ENCODE measurements at regions not wholly inside any gene's neighbourhood (a gene's known extent, or its start where the extent isn't known, plus 50 kb on each side); places are given as distances from the start of the nearest gene placed in this dataset.

- no peak overlapping the region for H3K4me3 ChIP-seq
- H3K9me3 ChIP-seq = no peaks in the 10 kb centered on the region
- intact Hi-C loops (cut with DNase I; ENCODE audit: low total_unique reads) = no loop called here
- no peaks in the 10 kb centered on the region for H3K27me3 ChIP-seq
- no peaks in the 10 kb centered on the region for H3K4me1 ChIP-seq
- WGBS, 5 donors = 78 to 87% (median 81%) methylated on average over 6 of the region's 6 CpGs
- H3K36me3 ChIP-seq = no peaks in the 10 kb centered on the region
- no peak for DNase-seq
- no peak overlapping the region for H3K27ac ChIP-seq
- TF ChIP-seq POLR2AphosphoS5 (IDR thresholded peaks at IDR 0.05) (no peak), POLR2A (IDR thresholded peaks at IDR 0.05) (no peak), CTCF (IDR thresholded peaks at IDR 0.05) (no peak), EP300 (IDR thresholded peaks at IDR 0.05) (no peak)
Observed at GRCh38 chr4:104743215-104743653, 248.5 kb upstream of the CXXC4 start.

GRCh38 chr4:104747635-104748034 is 252.9 kb upstream of the CXXC4 start:
- TF ChIP-seq POLR2A (IDR thresholded peaks at IDR 0.05) (no peak), EP300 (IDR thresholded peaks at IDR 0.05) (no peak), CTCF (IDR thresholded peaks at IDR 0.05) (no peak), POLR2AphosphoS5 (IDR thresholded peaks at IDR 0.05) (no peak)
- intact Hi-C loops (cut with DNase I; ENCODE audit: low total_unique reads) = no loop called here
- Histone ChIP-seq H3K27me3 (no peaks in the 10 kb centered on the region), H3K27ac (no peak overlapping the region), H3K4me3 (no peak overlapping the region), H3K9me3 (no peaks in the 10 kb centered on the region), H3K4me1 (no peaks in the 10 kb centered on the region), H3K36me3 (no peaks in the 10 kb centered on the region)
- WGBS, 5 donors = 50 to 84% (median 69%) methylated on average over 1 of the region's 1 CpG
- no peak for DNase-seq

- TF ChIP-seq POLR2A (IDR thresholded peaks at IDR 0.05) (no peak), CTCF (IDR thresholded peaks at IDR 0.05) (no peak), POLR2AphosphoS5 (IDR thresholded peaks at IDR 0.05) (no peak), EP300 (IDR thresholded peaks at IDR 0.05) (no peak)
- no peaks in the 10 kb centered on the region for H3K36me3 ChIP-seq
Observed at GRCh38 chr4:104749062-104749461, 254.4 kb upstream of the CXXC4 start.

GRCh38 chr4:104750008-104750407 is 255.3 kb upstream of the CXXC4 start:
- no peak for DNase-seq
- intact Hi-C loops (cut with DNase I; ENCODE audit: low total_unique reads) = no loop called here
- Histone ChIP-seq H3K4me3 (no peak overlapping the region), H3K36me3 (no peaks in the 10 kb centered on the region), H3K9me3 (no peaks in the 10 kb centered on the region), H3K4me1 (no peaks in the 10 kb centered on the region), H3K27me3 (no peaks in the 10 kb centered on the region), H3K27ac (no peak overlapping the region)
- no peak for TF ChIP-seq POLR2AphosphoS5 (IDR thresholded peaks at IDR 0.05)
- no peak for TF ChIP-seq POLR2A (IDR thresholded peaks at IDR 0.05)
- TF ChIP-seq CTCF (IDR thresholded peaks at IDR 0.05) = no peak
- TF ChIP-seq EP300 (IDR thresholded peaks at IDR 0.05) = no peak
- 20 to 47% (median 32%) methylated on average over 2 of the region's 2 CpGs for WGBS, 5 donors

More at GRCh38 chr4:104749062-104749461, 254.4 kb upstream of the CXXC4 start:
- 72 to 81% (median 76%) methylated on average over 3 of the region's 3 CpGs for WGBS, 5 donors
- DNase-seq = no peak
- Histone ChIP-seq H3K27me3 (no peaks in the 10 kb centered on the region), H3K9me3 (no peaks in the 10 kb centered on the region), H3K4me3 (no peak overlapping the region), H3K4me1 (no peaks in the 10 kb centered on the region), H3K27ac (no peak overlapping the region)
- intact Hi-C loops (cut with DNase I; ENCODE audit: low total_unique reads) = no loop called here
